Transverse colon (tissue), 4 donors: ENCODE measurements at regions not wholly inside any gene's neighbourhood (a gene's known extent, or its start where the extent isn't known, plus 50 kb on each side); places are given as distances from the start of the nearest gene placed in this dataset.

Experiments used
- DNase-seq: peaks from one replicate; pipeline ENCODE4 v3.0.0-alpha.2; 2019
- H3K27ac ChIP-seq, 4 donors: fragments of 200-600 bp; sonication (generic); 2 replicates each; pipeline ENCODE4 v1.5.1; 2016 to 2018; ENCODE audit warnings: inconsistent platforms in 4 of 4
- H3K27me3 ChIP-seq: fragments of 200-600 bp; sonication (generic); 2 replicates; pipeline ENCODE4 v1.5.1; 2017; ENCODE audit warnings: inconsistent platforms
- H3K36me3 ChIP-seq, 4 donors: fragments of 200-600 bp; sonication (generic); 2 replicates each; pipeline ENCODE4 v1.5.1; 2017 to 2019; ENCODE audit warnings: inconsistent platforms in 4 of 4
- H3K4me1 ChIP-seq, 4 donors: fragments of 200-600 bp; sonication (generic); 2 replicates each; pipeline ENCODE4 v1.5.1; 2017 to 2020; ENCODE audit warnings: inconsistent platforms in 4 of 4
- H3K4me3 ChIP-seq, 4 donors: fragments of 200-600 bp; sonication (generic); 1 replicate in 1 of 4; 2 replicates in 3 of 4; pipeline versions ENCODE4 v1.5.1 to v1.6.1; 2017 to 2019; ENCODE audit warnings: inconsistent platforms in 4 of 4
- H3K9me3 ChIP-seq, 2 donors: fragments of 200-600 bp; sonication (generic); 2 replicates each; pipeline ENCODE4 v1.5.1; 2017 to 2019; ENCODE audit warnings: inconsistent platforms in 2 of 2
- EP300 ChIP-seq: sonication (generic); formaldehyde crosslinking; IDR thresholded peaks from one replicate; pipeline ENCODE4 v1.6.1; 2017; ENCODE audit warnings: antibody characterized with exemption, low read depth
- POLR2A ChIP-seq: fragments of 450-650 bp; IDR thresholded peaks from one replicate; pipeline ENCODE4 v1.6.1; 2016; ENCODE audit warnings: antibody characterized with exemption, mild to moderate bottlenecking, moderate library complexity
- POLR2AphosphoS5 ChIP-seq, 3 donors: sonication (generic); formaldehyde crosslinking; IDR thresholded peaks; one replicate each; pipeline ENCODE4 v1.6.1; 2016; ENCODE audit warnings: antibody characterized with exemption in 3 of 3
- WGBS, 2 donors: methylation state at CpG; one replicate each; pipeline ENCODE4 v1.1.5; 2018; ENCODE audit warnings: low coverage in 1 of 2; 5-methylcytosine and 5-hydroxymethylcytosine counted together
- in situ Hi-C, 4 donors: fragments of 200-750 bp; cut with MboI; loops; one replicate each; pipeline versions ENCODE4 v1.15.0 to v1.15.1; 2017; ENCODE audit warnings: low sequenced_read_pairs in 3 of 4, low pct_ligation_motif_present in 1 of 4, low pct_unique_long_range_greater_than_20kb in 1 of 4
- intact Hi-C: fragments of 100-400 bp; cut with DNase I; formaldehyde crosslinking; loops from one replicate; pipeline ENCODE4 v1.15.1; 2023; ENCODE audit warnings: low total_unique reads
- TF ChIP-seq, protein P1 (sequence below), 5 experiments: fragments of 200-600 bp in 3 of 5; fragments of 450-650 bp in 2 of 5; sonication (generic) in 3 of 5; IDR thresholded peaks; 1 replicate in 2 of 5; 2 replicates in 3 of 5; pipeline ENCODE4 v1.5.1; 2016 to 2017; ENCODE audit warnings: antibody characterized with exemption in 5 of 5, inconsistent platforms in 3 of 5, mild to moderate bottlenecking in 2 of 5, moderate library complexity in 1 of 5

DNA sequence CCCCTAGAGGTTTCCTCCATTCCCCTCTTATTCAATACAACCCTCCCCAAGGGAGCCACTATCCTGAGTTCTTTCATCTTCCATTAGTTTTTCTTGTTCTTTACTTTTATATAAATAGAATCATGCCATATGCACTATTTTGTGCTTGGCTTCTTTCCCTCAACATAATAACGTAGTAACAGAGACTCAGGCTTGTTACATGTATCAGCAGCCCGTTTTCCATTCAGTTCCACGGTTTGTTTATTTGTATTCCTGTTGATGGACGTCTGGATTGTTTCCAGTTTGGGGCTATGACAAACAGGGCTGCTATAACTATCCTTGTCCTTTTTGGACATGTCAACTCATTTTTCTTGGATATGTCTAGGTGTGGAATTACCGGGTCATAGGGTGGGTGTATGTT, 264.4 kb upstream of the MKI67 start:
- no peak overlapping the region for H3K4me3 ChIP-seq
- WGBS, 2 donors, result 36 to 39% methylated on average over 5 of the region's 5 CpGs
- H3K9me3 ChIP-seq, result no peaks in the 10 kb centered on the region
- no peaks in the 10 kb centered on the region for H3K27me3 ChIP-seq
- H3K27ac ChIP-seq, result no peak overlapping the region
- no peak for DNase-seq
- H3K36me3 ChIP-seq, result no peaks in the 10 kb centered on the region
- intact Hi-C loops (no loop called here), in situ Hi-C loops (no loop called here)
- TF ChIP-seq POLR2A (no peak), POLR2AphosphoS5 (IDR thresholded peaks at IDR 0.05) (no peak), EP300 (no peak)
- TF ChIP-seq, protein P1, sequence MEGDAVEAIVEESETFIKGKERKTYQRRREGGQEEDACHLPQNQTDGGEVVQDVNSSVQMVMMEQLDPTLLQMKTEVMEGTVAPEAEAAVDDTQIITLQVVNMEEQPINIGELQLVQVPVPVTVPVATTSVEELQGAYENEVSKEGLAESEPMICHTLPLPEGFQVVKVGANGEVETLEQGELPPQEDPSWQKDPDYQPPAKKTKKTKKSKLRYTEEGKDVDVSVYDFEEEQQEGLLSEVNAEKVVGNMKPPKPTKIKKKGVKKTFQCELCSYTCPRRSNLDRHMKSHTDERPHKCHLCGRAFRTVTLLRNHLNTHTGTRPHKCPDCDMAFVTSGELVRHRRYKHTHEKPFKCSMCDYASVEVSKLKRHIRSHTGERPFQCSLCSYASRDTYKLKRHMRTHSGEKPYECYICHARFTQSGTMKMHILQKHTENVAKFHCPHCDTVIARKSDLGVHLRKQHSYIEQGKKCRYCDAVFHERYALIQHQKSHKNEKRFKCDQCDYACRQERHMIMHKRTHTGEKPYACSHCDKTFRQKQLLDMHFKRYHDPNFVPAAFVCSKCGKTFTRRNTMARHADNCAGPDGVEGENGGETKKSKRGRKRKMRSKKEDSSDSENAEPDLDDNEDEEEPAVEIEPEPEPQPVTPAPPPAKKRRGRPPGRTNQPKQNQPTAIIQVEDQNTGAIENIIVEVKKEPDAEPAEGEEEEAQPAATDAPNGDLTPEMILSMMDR (IDR thresholded peaks at IDR 0.05), result no peak
- no peaks in the 10 kb centered on the region for H3K4me1 ChIP-seq

DNA sequence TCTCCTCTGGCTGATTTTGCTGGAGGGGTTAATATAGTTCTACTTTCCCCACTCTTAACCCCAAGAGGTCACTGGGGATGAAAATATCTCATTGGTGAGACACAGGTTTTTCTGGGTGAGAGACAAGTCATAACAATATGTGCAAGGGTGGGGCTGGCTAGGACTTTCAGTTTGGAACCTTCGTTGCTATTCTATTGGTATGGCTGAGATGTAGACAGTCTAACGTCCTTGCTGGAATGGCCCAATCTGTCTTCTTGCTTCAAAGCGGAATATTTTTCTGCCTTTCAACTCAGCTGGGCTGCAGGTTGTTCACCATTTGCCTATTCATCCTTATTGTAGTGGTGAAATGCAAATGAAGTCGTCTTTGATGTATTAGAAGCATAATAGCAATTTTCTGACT, 267.3 kb upstream of the MKI67 start:
- Histone ChIP-seq H3K4me3 (no peak overlapping the region), H3K36me3 (no peaks in the 10 kb centered on the region), H3K27ac (no peak overlapping the region), H3K27me3 (no peaks in the 10 kb centered on the region), H3K4me1 (no peaks in the 10 kb centered on the region), H3K9me3 (no peaks in the 10 kb centered on the region)
- DNase-seq, result no peak
- in situ Hi-C loops, result no loop called here
- intact Hi-C loops, result no loop called here
- 62 to 100% methylated on average over 1 to 4 of the region's 4 CpGs for WGBS, 2 donors
- TF ChIP-seq EP300, result no peak
- no peak for TF ChIP-seq POLR2AphosphoS5 (IDR thresholded peaks at IDR 0.05)
- no peak for TF ChIP-seq POLR2A
- TF ChIP-seq, protein P1 (IDR thresholded peaks at IDR 0.05), result no peak

DNA sequence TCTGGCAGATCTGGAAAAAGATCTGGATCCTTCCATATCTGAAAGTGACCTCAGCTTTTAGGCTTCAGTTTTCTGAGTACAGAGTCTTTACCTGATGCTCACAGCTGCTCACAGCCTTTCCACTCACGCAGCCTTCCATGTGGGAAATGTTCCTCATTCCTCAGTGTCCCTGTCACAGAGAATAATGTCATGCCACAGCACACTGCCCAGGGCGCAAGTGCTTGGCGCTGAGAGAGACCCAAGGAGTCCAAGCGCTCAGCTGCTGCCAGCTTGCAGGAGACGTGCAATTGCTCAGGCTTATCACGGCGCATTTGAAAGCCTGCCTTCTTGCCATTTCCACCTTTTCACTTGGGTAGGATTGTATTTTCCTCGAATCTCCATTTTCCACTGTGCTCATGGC, 271.9 kb upstream of the MKI67 start:
- WGBS, 2 donors, result 82% methylated on average over 8 of the region's 8 CpGs; no CpG with 5 or more reads in 1 of the 2 donors
- TF ChIP-seq EP300 (no peak), POLR2AphosphoS5 (IDR thresholded peaks at IDR 0.05) (no peak), POLR2A (no peak)
- TF ChIP-seq, protein P1 (IDR thresholded peaks at IDR 0.05), result no peak

DNA sequence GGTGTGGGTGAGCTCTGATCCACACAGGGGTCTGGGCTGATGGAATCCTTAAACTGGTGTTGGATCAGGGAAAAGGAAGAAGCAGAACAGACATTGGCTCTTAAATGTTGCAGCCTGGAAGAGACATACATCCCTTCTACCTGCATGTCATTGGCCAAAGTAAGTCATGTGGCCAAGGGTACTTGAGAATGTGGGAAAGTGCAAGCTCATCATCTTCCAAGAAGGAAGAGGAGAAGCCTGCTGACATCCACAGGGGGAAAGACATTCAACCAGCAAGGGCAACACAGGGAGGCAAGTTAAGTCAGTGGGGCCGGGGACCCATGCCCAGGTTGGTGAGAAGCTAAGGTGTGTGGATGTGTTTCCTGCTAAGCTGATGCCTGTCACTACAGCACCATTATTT, 272.8 kb upstream of the MKI67 start:
- TF ChIP-seq, protein P1 (IDR thresholded peaks at IDR 0.05), result no peak
- Histone ChIP-seq H3K4me3 (no peak overlapping the region), H3K9me3 (no peaks in the 10 kb centered on the region), H3K4me1 (no peaks in the 10 kb centered on the region), H3K27me3 (no peaks in the 10 kb centered on the region), H3K36me3 (no peaks in the 10 kb centered on the region), H3K27ac (no peak overlapping the region)
- intact Hi-C loops (no loop called here), in situ Hi-C loops (no loop called here)
- no peak for DNase-seq
- 71 to 88% methylated on average over 1 of the region's 1 CpG for WGBS, 2 donors

More for the DNA sequence above, 271.9 kb upstream of the MKI67 start:
- no peaks in the 10 kb centered on the region for H3K9me3 ChIP-seq
- H3K27ac ChIP-seq, result no peak overlapping the region
- no peak for DNase-seq
- no peak overlapping the region for H3K4me3 ChIP-seq
- H3K36me3 ChIP-seq, result no peaks in the 10 kb centered on the region
- in situ Hi-C loops (no loop called here), intact Hi-C loops (no loop called here)
- no peaks in the 10 kb centered on the region for H3K4me1 ChIP-seq
- H3K27me3 ChIP-seq, result no peaks in the 10 kb centered on the region
